HG03521 (cell line): ENCODE measurements at regions not wholly inside any gene's neighbourhood (a gene's known extent, or its start where the extent isn't known, plus 50 kb on each side); places are given as distances from the start of the nearest gene placed in this dataset.

Source experiments
- ATAC-seq: cut with Tn5 transposase; IDR thresholded peaks from one replicate; pipeline ENCODE4 v1.9.1; 2021; ENCODE audit warnings: mild to moderate bottlenecking, moderate library complexity; ENCODE audit not compliant: unreplicated experiment

- ATAC-seq, result no peak
Measured at GRCh38 chr9:90251316-90251715, 391.3 kb downstream of the DIRAS2 start.

DNA sequence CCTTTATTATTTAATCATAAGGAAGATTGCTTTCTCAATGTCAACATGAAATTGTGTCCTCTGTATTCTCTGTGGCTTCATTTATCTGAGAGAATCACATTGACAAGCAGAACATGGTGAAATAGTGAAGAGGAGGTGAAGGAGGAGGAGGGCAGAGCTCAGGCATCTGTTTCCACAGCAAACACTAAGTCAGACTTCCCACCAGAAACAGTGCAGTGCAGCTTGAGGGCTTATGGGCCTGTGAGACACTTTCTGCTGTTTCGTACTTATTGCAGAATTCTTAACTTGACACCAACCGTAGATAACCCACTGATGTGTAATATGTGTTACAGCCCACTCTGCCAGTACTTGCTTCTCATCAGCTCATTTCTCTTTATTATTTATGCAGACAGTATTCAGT lies 386.3 kb downstream of the DIRAS2 start:
- no peak for ATAC-seq

DNA sequence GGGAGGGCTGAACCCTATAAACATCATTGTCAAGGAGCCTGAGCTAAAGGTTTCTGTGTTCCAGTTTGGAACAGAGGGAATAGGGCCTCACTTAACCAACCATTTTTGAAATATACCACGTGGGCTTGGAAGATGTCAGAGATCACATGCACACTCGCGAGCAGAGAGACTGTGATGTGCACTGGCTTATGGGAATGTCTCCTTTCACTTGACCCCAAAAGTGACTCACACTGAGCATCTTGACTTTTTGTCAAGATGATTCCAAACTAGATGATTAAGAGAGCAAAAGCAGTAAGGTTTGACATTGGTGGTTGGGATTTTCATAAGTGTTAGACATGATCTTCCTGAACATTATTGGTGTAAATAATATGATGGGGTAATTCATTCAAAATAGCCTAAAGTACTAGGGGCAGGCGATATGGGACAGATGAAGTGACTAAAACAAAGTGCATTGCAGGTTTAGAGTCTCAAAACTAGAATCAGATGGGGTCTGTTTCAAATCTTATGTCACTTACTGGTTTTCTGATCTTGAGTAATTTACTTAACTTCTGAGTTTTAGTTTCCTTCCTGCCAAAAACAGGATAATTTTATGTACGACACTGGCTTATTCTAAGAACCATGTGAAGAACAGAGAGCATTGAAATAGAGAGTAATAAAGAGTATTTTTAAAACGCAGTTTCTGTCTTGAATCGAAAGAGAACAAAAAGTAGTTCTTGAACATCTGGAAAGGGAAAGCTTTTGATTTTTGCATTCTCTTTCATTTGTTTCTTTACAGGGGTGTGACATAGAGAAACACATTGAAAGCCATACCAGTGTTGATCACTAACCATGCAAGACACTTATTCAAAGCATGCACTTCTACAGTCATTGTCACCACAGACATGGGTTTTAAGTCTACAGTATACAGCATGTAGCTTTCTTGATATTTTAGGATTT lies 383.0 kb downstream of the DIRAS2 start:
- ATAC-seq, result no peak

GRCh38 chr9:90261698-90262097 lies 380.9 kb downstream of the DIRAS2 start:
- ATAC-seq, result no peak

DNA sequence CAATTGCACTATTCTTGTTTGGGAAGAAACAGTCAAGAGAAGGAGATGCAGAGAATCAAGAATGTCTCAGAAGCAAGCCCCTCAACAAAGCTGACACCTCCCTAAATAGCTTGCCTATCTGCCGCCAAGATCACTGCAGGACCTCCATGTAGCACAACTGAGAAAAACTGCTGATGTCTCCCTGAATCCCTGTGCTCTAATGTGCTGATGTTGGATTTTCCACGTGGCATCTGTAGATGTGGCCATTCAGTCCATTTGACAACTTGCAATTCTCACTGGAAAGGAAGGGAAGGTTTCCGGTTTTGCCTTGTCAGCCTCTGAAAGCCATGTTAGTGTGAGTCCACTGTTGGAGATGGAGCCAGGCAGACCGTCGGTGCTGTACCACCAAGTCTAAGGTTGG lies 374.0 kb downstream of the DIRAS2 start:
- ATAC-seq, result no peak

DNA sequence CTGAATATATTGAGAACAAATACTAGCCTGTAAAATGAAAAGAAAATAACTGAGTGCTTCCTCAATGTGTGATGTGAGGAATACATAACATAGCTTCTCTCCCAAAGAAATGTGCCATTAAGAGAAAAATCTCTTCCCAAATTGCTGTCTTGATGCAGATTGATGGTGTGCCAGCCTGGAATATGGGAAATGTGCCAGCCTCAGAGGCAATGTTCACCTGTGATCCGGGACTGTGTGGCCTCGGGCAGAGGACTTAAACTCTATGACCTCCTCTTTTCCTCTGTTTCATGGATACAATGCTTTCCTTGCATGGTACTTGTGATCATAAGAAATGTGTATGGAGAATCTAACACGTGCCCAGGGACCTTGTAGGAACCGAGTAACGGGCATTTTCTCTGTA lies 370.9 kb downstream of the DIRAS2 start:
- ATAC-seq, result no peak

DNA sequence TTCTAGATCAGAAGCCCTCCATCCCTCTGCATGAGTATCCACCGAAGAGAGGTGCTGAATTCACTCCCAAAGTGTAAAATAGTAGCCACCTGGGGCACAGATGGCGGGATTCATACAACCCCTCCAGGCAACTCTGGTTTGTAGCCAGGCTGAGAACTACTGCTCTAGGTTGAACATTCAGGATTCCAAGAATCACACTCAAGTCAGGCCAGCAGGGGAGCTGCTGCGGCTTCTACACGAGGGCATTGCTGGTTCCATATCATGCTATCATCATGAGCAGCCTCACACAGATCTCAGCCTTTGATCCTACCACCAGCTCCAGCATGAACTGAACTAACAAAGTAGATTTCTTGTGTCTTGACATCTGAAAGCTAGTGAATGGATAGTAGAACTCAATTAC lies 367.9 kb downstream of the DIRAS2 start:
- no peak for ATAC-seq

GRCh38 chr9:90285946-90286345 lies 356.7 kb downstream of the DIRAS2 start:
- ATAC-seq, result no peak

GRCh38 chr9:90287567-90288274 lies 354.9 kb downstream of the DIRAS2 start:
- peak; percentile 91 for ATAC-seq

GRCh38 chr9:90288275-90288639 lies 354.4 kb downstream of the DIRAS2 start:
- no peak for ATAC-seq

DNA sequence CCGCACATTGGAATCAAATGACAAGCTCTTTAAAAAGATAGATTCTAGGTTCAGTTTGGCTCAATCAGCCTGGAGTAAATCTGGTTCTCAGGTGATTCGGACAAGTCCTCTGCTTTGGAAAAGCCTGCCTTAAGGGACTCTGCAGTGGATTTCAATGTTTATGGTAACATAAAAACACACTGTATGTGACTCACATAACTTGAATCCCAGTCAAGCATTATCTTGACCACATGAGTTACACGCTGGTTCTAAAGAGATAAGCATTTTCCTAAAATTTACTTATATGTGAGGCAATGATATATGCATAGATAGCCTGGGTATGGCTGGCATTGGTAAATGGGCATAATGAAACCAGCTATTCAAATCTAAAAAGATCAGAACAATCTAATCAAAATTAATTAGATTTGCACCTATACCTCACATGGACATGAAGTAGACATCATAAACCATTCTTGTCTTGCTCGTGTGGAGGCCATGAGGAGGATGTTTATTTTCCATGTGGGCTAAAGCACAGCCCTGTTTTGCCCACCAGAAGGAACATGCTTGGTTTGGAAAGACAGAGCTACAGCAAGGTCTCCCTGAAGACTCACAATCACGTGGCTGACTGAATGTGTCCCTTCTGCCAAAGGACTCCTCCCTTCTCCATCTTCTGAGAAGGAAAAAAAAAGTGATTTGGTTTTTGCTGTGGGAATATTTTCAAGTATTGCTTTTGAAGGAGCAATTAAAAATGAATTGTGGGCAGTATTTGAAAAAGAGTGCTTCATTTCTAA lies 351.7 kb downstream of the DIRAS2 start:
- ATAC-seq, result no peak

DNA sequence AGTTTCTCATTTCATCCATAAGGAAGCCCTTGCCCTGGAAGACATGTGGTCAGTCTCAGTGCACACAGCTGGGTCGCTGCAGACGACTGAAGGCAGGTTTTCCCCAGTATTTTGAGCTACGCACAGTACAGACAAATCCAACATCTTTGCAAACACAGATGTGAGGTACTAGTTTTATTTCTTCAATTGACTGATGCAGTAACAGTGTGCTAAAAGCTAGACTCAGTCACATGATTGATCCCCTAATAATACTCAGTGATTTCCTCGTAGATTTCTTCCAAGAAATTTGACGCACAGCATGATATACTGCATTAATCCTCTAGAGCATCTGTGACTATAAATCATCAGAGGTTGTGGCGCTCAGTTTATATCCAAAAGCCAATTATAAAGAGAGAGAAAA lies 346.1 kb downstream of the DIRAS2 start:
- ATAC-seq, result no peak

- no peak for ATAC-seq
Measured at GRCh38 chr9:90299968-90300367, 342.7 kb downstream of the DIRAS2 start.

GRCh38 chr9:90300611-90301276 lies 341.9 kb downstream of the DIRAS2 start:
- no peak for ATAC-seq

- no peak for ATAC-seq
Measured at GRCh38 chr9:90301277-90301653, 341.4 kb downstream of the DIRAS2 start.

GRCh38 chr9:90303655-90304054 lies 339.0 kb downstream of the DIRAS2 start:
- ATAC-seq, result no peak

- no peak for ATAC-seq
Measured at GRCh38 chr9:90306158-90306557, 336.5 kb downstream of the DIRAS2 start.

- no peak for ATAC-seq
Measured at GRCh38 chr9:90307167-90307833, 335.3 kb downstream of the DIRAS2 start.

DNA sequence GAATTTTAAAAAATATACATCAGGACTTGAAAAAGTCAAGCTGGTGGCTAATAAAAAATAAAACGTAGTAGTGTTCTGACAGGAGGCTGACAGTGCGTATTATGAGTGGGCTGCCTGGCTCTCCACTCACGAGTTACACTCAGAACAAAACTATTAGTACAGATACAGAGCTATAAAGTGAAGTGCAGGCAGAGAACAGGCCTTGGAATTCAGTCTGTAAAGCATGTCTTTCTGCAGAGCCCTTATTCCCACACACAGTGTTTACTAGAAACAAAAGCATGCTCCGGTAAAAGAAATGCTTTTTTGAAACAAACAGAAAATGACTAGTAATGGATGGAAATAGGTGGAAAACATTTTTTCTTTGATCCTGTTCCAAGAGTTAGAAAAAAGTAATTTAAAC lies 334.7 kb downstream of the DIRAS2 start:
- no peak for ATAC-seq

- no peak for ATAC-seq
Measured at GRCh38 chr9:90308691-90309090, 333.9 kb downstream of the DIRAS2 start.
